HG03095 (cell line): ENCODE measurements at regions not wholly inside any gene's neighbourhood (a gene's known extent, or its start where the extent isn't known, plus 50 kb on each side); places are given as distances from the start of the nearest gene placed in this dataset.

Source experiments
- ATAC-seq: cut with Tn5 transposase; IDR thresholded peaks from one replicate; pipeline ENCODE4 v1.9.1; 2021; ENCODE audit warnings: moderate library complexity; ENCODE audit not compliant: unreplicated experiment

GRCh38 chr11:112795911-112796649, 165.1 kb upstream of the NCAM1 start:
- no peak for ATAC-seq

GRCh38 chr11:112797092-112797491, 164.1 kb upstream of the NCAM1 start:
- ATAC-seq, result no peak

DNA sequence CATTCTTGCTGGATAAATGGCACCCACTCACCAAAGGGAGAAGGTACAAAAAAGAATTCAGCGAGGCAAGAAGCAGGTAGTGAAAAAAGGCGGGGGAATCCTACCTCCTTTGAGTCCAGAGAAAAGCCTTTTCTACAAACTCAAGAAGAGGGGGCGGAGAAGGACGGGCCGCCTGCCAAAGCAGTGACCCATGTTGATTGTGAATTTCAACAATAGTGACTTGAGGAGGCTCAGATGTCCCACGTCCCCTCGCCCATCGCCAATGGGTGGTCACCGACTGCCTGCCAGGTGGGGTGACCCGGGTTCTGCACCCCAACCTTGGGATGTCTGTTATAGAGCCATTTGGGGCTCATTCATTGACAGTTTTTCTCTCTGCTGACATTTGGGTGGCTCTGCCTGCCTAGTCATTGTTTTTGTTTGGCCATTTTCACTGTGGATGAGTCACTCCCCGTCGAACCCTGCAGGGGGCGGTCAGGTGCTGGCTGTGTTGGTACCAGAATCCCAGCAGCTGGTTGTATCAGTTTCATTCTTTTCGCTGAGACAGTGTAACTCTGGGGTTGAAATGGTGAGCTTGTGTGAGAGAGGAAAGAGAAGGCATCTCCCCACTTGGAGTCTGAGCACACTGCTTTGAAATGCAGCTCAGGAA, 163.4 kb upstream of the NCAM1 start:
- no peak for ATAC-seq

- no peak for ATAC-seq
Observed at GRCh38 chr11:112801025-112801816, 160.0 kb upstream of the NCAM1 start.

GRCh38 chr11:112801817-112802088, 159.5 kb upstream of the NCAM1 start:
- no peak for ATAC-seq

- ATAC-seq, result no peak
Observed at GRCh38 chr11:112805658-112806057, 155.6 kb upstream of the NCAM1 start.

- ATAC-seq, result no peak
Observed at GRCh38 chr11:112806256-112806655, 155.0 kb upstream of the NCAM1 start.

DNA sequence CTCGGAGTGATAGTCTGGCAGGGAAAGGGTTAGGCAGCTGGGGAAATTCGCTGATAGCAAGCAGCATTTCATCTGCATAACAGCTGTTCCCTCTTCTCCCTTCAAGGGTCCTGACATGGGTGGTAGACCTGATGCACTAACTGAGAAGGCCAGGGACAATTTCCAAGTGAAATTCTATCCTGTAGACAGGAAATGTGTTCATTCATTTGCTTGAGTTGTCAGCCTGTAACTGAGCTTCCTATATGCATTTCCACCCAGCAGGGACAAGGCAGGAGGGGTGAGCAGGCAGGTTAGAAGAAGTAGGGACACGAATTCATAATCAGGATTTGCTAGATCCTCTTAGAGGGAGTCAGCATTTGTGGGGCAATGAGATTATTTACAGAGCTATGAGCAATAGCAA, 154.3 kb upstream of the NCAM1 start:
- no peak for ATAC-seq

DNA sequence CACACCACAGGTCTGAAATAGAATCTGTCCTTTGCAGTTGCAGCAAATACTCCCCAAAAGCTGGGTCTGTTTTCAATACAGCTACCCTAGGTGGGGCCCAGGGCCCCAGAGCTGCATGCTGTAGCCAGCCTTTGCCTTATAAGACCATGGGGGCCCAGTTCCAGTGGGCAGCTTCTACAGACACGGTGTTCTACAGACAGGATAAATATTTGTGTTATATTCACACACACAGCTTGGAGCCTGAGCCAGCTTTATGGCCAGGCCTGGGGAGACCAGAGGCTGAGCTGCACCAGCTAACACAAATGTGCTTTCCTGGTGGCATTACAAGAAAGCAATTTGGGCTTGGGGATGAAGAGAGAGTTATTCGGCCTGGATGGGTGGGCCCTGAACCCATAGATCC, 151.8 kb upstream of the NCAM1 start:
- ATAC-seq, result no peak

DNA sequence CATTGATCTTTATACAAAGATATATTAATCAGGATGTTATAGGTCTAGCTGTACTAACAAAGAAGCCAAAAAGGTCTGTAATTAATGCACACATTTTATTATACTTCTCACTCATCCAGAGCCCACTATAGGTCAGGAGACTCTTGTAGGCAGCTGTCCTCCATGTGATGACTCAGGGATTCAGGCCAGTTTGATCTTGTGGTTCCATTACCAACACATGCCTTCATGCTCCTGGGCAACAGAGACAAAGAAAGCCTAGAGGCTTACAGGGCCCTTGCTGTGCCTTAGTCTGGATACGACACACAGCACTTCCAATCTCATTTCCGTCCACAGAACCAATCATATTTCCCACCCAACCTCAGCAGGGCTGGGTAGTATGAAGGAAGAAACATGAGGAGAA, 150.3 kb upstream of the NCAM1 start:
- ATAC-seq, result no peak

- no peak for ATAC-seq
Observed at GRCh38 chr11:112811783-112812182, 149.4 kb upstream of the NCAM1 start.

DNA sequence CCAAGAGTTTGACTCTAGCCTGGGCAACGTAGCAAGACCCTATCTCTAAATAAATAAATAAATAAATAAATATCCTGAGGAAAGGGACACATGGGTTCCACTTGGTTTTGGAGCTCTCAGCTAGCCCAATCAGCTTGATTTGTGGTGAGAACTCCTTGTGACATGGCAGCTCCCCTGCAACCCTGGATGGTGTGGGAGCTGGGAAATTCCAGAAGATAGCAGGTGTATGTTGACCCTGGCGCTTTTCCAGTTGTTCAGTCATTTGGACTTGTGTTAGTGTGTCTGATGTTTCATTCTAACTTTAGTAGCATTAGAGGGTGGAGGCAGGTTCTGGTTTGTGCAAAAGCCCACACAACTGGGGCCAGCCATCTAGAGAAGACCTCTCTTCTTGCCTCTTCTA, 148.5 kb upstream of the NCAM1 start:
- no peak for ATAC-seq

DNA sequence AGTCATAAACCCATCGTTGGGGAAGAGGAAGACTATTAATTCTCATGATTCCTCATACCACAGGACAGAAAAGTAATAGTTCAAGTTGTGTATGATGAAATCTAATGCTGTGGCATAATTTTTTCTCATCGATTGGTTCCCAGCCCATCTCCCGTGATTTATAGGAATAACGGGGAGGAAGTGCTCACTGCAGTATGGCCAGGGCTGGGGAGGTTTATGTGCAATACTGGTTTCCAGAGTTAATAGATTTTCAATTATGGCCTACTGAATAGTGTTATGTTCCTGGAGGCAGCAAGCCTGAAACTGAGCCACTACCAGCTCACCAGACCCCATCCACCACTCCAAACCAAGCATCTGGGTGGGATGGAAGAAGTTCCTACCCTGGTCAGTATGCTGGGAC, 147.1 kb upstream of the NCAM1 start:
- no peak for ATAC-seq

DNA sequence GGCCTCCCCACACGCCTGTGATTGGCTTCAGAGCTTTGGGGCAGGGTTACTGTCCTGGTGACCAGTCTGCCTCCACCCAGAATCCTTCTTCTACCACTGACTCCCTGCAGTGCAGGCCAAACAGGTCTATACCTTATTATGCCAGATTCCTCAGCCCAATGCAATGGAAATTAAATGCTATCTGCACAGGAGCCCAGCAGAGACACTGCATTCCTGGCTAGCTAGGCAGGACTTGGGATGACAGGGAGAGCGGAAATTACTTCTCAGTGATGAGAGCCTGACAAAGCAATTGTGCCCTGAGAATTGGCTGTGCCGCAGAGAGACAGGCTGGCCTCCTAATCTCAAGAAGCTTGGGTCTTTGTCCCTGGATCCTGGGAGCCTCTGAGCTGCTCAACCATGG, 143.8 kb upstream of the NCAM1 start:
- ATAC-seq, result no peak

DNA sequence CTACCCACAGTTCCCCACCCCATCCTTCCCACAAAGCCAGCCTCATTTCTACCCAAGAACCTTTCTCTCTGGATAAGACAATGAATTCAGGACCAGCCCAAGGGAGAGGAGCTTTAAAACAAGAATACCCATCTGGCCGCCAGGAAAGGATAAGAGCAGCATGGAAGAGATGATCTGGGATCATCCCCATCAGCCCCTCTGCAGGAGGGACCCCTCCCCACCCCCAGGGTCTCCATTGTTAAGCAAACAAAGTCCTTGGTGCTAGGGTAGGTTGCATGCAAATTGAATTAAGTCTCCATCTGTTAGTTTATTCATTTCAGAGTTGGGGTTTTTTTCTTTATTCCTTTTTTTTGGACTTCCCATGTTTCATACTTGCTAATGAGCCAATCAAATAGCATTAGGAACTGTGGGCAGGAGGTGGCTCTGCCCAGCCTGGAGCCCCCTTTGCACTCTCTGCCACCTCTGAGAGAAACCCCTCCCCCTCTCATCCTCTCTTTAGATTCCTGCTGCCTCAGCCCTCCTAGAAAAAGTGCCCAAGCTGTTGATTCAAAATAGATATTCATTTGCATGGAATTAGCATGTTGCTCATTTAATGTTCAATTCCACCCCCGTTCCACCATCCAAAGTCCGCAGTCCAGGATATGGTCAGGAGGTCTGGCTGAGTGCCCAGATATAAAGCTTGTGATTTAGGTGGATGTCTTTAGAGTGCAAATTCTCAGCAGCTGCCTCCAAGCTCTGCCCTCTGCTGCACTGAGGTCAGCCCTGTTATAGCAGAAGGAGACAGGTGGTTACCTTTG, 138.5 kb upstream of the NCAM1 start:
- no peak for ATAC-seq

GRCh38 chr11:112826026-112826425, 135.2 kb upstream of the NCAM1 start:
- ATAC-seq, result no peak

- no peak for ATAC-seq
Observed at GRCh38 chr11:112826788-112827187, 134.4 kb upstream of the NCAM1 start.

- no peak for ATAC-seq
Observed at GRCh38 chr11:112828421-112828820, 132.8 kb upstream of the NCAM1 start.

GRCh38 chr11:112829971-112830654, 131.1 kb upstream of the NCAM1 start:
- no peak for ATAC-seq

GRCh38 chr11:112831041-112831440, 130.2 kb upstream of the NCAM1 start:
- ATAC-seq, result no peak
